HG03064 (cell line): ENCODE measurements at regions not wholly inside any gene's neighbourhood (a gene's known extent, or its start where the extent isn't known, plus 50 kb on each side); places are given as distances from the start of the nearest gene placed in this dataset.

Experiments
- ATAC-seq: cut with Tn5 transposase; IDR thresholded peaks from one replicate; pipeline ENCODE4 v1.9.1; 2021; ENCODE audit warnings: low read depth; ENCODE audit not compliant: unreplicated experiment

DNA sequence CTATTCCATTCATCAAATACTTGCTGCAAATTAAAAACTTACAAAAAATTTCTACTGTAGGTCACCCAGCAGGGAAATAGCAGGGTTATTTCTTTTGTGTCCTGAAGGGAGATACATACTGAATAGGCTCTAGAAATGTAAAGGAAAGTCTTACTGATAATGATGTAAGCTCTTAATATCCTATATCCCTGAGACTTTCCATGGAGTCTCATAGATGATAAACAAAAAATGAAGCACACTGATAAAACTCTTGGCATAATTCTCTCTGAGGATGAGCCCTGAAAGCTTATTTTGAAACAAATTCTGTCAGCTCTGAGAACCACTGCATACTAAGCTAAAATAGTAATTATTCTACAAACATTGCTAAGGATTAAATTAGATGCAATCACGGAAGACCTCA, 819.6 kb upstream of the PTPRD start:
- no peak for ATAC-seq

DNA sequence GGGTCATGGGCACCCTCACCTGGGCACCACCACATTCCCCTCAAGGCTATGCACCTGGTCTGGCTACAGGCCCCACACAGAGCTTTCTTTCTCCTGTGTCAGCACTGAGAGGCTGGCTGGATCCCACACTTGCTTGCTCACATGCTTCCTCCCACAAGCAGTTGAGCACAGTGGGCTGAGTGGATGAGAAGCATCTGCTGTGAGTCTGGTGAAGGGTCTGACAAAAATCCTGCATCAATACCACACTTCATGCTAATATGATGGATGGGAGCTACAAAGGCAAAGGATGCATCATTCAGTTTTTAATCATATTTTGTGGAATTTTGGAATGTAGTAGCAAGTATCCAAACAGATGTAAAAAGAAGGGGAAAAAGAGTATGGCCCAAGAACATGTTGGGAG, 830.8 kb upstream of the PTPRD start:
- no peak for ATAC-seq

DNA sequence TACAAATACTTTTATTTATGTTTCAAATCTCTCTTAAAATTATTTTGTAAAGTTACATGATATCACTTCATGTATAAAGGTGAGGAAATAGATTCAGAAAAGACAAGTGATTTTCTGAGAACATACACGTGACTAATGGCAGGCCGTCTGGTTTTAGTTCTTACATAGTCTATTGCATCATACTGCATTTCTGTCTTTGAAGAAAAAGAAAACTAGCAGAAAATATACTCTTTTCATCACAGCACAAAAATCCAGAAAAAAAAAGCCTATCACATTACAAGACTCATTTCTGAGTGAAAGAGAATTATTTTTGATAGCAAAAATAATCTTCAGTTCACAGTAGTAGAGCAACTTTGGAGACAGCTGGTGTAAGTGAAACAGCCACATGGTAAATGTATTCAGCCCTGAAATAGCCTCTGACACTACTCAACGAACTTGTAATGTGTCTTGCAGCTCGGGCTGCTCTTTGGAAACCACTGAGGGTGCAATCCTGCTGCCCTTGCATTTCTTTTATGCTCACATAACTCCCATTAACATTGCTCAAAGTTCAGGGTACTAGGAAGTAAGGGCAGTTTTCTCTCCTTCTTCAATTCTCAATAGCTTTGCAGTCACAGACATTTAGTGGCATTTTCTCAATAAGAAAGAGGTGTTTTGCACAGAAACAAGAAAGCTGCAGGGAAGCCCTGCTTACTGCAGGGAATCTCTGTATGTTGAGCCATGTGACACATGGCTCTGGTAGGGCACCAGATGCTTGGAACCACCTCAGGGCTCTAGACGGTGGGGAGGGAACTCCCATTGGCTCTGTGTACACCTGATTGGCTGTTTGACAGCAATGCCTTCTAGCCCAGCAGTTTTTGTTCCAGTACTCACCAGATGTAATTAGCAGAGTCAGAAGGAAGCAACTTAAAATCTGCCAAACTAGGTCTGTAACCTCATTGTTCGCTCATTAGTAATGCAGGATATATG, 845.3 kb upstream of the PTPRD start:
- ATAC-seq = no peak

DNA sequence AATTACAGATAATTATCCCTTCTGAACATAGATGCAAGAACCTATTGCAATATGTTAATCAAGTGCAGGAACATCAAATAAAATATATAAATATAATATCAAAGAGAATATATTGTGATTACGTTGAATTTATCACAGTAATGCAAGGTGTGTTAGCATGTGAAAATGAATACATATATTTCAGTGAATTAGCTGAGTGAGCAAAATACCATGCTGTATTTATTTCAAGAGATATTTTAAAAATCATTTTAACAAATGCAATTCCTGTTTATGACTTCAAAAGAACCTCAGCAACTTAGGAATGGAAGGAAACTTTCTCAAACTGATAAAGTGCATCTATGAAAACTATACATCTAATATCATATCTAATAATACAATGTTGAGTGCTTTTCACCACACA, 856.9 kb upstream of the PTPRD start:
- ATAC-seq = no peak

DNA sequence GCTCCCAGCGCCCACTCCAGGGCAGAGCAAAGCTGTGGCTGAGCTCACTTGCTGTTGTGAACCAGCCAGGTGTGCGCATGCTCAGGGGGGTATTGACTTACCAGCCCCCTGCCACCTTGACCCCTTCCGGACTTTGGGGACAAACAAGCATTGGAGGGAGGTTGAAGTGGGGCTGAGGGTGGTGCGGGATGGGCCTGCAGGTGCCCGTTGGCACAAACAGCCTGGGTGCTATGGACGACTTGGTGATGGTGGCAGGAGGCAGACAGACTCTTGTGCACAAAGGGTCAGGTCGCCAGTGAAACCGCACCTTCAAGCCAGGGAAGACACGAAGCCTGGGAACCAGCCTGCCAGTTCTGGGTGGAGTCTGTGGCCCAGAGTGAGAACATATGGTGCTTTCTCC, 858.5 kb upstream of the PTPRD start:
- ATAC-seq = no peak

DNA sequence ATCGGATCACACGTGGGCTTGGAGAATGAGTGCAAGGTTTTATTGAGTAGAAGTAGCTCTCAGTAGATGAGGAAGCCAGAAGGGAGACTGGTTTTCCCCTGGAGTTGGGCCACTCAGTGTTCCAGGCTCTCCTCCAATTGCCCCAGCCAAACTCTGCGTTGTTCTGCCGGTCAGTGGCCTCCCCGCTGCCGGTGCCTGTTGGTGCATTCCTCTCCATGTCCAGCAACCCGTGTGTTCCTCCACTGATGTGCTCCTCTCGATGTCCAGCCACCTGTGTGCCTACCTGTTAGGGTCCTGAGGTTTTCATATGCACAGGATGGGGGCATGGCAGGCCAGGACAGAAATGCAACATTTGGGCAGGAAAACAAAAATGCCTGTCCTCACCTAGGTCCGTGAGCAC, 888.0 kb upstream of the PTPRD start:
- no peak for ATAC-seq

DNA sequence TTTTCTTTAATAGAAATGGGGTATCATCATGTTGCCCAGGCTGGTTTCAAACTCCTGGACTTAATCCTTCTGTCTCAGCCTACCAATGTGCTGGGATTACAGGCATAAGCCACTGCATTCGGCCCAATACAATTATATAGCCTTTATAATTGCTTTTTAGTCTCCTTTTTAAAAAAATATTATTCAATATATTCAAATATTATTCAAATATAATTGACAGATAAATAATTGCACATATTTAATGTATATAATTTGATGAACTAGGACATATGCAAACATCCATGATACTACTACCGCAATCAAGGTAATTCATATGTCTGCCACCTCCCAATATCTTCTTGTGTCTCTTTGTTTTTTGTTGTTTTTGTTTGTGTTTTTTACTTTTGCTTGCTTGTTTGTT, 894.2 kb upstream of the PTPRD start:
- no peak for ATAC-seq

DNA sequence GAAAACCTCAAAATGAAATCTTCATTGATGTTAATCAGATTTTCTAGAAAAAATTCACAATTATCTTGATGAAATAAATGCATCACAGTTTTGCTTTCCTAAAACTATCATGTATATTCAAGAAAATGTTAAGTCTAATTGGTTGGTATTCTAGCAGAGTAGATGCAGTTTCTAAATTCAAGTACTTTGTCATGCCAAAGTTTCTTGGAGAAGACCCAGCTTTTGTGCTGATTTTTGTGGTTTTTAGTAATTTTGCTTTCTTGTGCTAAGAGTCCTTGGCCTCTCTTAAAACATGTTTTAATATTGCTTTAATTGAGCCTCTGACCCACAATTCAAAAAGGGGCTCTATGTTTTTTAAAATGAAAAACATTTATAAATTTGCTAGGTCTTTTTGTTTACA, 924.8 kb upstream of the PTPRD start:
- ATAC-seq = no peak

DNA sequence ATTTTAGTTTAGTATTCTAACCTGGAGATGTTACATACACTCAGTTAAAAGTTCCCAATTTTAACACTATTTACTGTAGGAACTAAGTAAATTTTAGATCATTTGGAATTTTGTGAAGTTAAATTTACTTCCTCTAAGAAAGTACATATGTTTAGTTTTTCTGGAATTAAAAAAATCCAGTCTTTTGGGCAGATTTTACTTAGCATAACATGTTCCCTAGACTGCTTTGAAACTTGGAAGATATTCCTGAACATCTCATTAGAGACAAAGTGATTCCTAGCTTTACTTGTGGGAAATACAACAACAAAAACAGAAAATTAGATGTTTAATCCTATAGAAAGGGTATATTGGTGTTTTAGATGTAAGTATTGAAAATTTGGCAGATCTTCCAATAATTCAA, 930.0 kb upstream of the PTPRD start:
- ATAC-seq = no peak

DNA sequence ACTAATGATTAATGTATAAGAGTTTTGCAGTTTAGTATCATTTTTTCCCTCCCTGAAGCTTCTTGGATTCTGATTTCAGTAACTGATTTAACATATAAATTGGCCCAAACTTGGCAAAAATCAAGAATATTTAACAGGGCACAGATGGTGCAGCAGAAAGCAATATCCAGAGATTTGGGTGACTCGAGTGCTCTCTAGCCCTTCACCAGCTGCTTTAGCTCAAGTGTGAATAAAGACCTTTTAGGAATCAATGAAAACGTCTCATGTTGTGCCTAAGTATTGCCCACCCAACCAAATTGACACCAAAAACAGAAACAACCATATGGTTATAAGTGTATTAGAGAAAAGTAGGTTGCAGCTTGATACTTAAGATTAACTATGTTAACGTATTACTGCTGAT, 933.4 kb upstream of the PTPRD start:
- no peak for ATAC-seq

DNA sequence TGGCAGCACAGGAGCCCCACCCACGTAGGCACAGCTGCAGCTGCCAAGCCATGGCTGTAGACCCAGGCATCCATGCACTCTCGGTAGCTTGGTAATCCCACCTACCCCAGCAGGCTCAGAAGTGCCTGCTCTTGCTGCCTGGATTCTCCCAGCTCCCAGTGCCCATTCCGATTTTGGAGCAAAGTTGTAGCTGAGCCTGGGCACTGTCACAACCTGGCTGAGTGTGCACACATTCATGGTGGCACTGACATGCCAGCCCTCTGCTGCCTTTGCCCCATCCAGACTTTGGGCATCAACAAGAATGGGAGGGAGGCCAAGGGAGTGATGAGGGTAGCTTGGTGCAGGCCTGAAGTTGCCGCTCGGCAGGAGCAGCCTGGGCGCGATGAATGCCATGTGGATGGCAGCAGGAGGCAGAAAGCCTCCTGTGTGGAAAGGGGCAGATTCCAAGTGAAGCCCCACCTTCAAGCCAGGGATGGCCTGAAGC, 936.6 kb upstream of the PTPRD start:
- ATAC-seq = no peak

DNA sequence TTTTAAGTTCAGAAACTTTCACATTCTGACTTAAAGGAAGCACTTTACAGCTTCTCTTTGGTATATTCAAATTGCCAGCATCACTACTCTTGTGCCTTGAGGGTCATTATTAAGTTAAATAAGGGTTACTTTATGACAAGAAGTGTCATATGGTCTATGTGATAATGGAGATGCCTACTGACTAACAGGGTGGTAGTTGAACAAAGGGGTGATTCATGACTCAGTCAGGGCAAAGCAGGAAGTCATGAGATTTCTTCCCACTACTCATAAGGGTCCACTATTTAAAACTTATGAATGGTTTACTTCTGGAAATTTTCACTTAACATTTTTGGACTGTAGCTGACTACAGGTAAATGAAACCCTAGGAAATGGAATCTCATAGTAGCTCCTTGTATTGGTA, 938.3 kb upstream of the PTPRD start:
- no peak for ATAC-seq

DNA sequence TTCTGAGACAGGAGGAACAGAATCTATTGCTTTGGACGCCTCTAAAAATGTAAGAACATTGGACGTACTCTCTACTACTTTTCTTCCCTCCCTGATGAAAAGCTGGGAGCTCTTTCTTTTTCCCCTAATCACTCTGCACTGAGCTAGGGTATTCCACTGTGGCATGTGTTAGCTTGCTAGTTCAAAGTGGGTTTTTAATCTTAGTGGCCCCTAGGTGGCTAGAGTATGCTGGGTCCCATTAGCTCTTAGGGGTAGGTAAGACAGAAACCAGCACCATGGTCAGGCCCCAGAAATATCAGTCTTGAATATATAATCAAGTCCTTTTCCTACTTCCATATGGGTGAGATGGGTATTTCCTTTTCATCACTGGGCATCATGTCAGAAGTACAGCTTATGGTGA, 945.2 kb upstream of the PTPRD start:
- no peak for ATAC-seq

DNA sequence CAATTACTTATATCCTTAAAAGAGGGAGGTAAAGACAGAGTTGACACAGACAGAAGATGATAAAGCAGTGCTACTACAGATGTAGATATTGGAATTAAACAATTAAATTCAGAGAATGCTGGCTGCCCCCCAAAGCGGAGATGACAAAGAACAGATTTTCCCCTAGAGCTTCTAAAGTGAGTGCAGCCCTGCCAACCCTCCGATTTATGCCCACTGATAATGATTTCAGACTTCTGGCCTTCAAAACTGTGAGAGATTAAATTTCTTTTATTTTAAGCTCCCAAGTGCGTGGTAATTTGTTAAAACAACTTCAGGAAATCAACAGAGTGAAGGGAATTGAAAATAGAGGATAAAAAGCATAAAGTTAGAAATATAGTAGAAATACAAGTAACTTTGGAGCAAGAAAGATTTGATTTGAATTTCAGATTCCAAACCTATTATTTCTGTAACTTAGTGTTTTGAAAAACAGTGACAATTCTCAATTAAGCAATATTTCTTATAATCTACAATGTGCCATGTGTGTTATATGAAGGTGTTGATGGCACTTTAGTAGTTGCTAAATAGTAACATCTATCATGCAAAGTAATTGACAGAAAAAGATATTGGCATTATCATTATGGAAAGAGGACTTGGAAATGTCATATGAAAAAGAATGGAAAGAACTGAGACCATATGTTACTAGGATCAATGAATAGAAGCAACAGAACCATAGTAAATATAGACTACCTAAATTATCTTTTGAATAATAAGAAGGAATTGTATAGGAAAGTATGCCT, 946.4 kb upstream of the PTPRD start:
- ATAC-seq = no peak

DNA sequence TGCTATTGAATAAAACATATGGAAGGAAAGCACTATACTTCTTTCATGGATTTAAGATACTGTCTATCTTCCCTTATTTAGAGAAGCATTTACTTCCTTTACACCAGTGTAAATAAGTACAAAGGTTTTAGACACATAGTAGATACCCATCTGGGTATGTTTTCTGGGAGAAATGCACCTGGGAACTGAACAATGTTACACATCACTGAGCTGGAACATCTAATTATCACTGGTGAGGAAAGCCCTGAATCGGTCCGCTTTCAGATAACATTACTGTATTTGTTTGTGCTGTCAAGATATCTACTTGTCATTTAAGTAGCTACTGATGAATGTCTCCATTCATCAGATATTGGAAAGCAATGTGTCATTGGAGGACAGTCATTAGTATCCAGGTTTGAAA, 964.7 kb upstream of the PTPRD start:
- no peak for ATAC-seq

DNA sequence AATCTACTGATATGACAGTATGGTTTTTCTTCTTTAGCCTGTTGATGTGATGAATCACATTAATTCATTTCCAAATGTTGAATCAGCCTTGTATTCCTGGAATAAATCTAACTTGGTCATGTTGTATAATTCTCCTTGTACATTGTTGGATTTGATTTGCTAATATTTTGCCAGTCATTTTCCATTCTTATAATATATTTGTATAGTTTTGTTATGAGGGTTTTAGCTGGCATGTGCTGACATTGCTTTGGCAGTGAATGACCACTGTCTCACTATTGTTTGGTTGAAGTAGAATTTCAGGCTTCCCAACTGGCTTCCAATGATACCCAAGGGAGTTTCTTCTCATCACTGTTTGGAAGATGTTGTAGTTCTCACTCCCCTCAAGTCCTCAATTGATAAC, 983.0 kb upstream of the PTPRD start:
- ATAC-seq = no peak

DNA sequence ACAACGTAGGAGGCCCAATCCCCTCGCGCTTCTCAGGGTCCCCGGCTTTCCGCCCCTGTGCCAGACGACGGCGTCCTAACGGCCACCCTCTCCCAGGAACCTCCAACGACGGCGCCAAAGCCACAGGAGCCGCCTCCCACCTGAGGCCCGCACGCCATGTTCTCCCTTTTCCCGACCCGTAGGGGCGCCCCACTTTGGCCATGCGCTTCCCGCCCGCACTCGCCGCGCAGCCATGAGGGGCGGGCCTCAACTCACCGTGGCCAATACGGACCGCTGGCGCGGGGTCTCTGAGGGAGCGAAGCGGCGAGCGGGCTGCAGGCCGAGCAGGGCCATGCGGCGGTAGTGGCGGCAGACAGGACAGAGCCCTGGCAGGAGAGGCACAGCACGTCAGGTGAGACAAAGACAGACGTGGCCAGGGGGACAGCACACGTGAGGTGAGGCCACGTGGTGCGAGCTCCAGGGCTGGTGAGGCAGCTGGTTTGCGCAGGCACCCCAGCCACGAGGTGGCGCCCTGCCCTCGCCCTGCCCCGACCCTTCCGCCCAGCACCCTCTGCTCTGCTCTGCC, 1005.5 kb upstream of the PTPRD start:
- no peak for ATAC-seq

DNA sequence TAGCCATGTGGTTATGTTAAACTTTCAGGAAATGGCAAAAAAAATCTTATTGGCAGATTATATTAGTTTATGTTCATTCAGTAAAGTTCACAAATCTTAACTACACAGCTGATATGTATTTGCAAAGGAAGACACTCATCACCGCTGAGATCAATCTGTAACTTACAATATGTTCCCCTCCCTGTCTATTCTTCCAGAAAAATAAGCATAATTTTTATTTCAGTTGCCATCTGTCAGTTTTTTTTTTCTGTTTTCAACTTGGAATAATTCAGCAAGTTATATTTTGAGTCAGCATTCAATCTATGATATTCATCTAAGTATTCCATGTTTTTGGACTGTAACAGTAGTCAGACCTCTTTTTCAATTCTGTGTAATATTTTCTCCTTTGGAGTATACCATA, 1019.9 kb upstream of the PTPRD start:
- ATAC-seq = no peak

DNA sequence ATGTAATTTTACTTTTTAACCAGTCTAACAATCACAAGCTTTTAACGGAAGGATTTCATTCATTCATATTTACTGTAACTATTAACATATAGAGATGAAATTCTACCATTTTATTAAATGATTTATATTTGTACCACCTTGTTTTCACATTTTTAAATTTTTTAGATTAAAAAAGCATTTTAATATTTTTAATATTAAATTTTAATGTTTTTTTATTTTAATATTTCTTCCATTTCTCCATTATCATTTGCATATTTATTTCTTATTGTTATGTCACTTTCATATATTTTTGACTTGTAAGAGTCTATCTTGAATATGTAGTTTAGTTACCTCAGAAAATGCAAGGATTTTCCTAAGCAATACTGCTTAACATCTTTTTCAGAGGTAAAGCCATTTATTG, 1034.0 kb upstream of the PTPRD start:
- ATAC-seq = no peak

DNA sequence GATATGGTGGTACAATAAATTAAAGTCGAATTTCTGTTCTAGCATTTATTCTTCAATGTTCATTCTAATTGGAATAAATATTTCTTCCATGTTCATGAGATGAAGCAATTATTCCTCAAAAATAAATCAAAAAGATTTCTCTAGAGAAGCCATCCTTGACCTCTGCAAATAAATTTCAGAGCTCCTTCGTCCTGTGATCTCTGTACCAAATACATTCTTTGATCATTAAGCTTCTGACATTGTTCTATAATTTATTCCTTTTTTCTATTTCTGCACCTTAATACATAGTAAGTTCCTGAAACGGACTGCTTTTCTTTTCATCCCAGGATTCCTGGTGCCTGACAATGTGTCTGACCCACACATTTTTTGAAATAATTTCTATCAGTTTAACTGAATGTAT, 1039.3 kb upstream of the TYRP1 start:
- ATAC-seq = no peak

DNA sequence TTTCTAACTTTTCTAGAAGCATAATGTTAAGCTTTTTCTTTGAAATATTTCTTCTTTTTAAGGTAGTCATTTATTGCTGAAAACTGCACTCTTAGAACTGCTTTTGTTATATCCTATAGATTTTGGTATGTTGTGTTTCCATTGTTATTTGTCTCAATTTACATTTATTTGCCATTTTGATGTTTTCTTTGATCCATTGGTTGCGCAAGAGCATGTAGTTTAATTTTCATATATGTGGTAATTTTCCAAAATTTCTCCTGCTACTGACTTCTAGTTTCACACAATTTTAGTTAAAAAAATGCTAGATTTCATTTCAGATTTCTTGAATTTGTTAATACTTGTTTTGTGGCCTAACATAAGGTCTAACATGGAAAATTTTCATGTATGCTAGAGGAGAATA, 1029.3 kb upstream of the TYRP1 start:
- no peak for ATAC-seq
